ENCODE measurements at regions not wholly inside any gene's neighbourhood (a gene's known extent, or its start where the extent isn't known, plus 50 kb on each side); places are given as distances from the start of the nearest gene placed in this dataset.

DNA sequence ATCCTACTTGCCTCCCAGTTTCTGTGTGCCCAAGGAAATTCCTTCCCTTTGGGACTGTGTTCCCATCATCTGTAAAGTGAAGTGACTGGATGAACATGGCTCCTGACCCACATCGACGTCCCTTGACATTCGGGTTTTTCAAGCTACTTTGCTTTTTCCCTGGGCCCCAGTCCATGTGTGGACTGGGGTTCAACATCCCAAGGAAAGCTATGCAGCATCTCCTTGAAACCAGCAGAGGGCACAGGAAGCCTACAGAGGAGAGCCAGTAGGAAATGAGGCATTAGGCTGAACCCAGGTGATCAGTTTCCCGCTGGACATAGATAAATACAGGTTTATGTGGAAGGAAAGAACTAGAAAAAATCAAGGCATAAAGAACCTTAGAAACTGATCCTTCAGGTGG is 145.1 kb upstream of the ARHGEF9 start:
- TF ChIP-seq POLR2AphosphoS5 (IDR thresholded peaks at IDR 0.05; ENCODE audit: low read depth) (no peak), EZH2 (IDR thresholded peaks at IDR 0.05; ENCODE audit: low read depth, unreplicated experiment) (no peak), EZH2phosphoT487 (IDR thresholded peaks at IDR 0.05; ENCODE audit: unreplicated experiment) (no peak), JUNB (IDR thresholded peaks at IDR 0.05; ENCODE audit: unreplicated experiment) (no peak), CREB1 (CRISPR knock-in tag; IDR thresholded peaks at IDR 0.05; ENCODE audit: low read depth) (no peak), ZNF331 (CRISPR knock-in tag; IDR thresholded peaks at IDR 0.05; ENCODE audit: low read depth) (no peak)
- TF ChIP-seq, protein P1, sequence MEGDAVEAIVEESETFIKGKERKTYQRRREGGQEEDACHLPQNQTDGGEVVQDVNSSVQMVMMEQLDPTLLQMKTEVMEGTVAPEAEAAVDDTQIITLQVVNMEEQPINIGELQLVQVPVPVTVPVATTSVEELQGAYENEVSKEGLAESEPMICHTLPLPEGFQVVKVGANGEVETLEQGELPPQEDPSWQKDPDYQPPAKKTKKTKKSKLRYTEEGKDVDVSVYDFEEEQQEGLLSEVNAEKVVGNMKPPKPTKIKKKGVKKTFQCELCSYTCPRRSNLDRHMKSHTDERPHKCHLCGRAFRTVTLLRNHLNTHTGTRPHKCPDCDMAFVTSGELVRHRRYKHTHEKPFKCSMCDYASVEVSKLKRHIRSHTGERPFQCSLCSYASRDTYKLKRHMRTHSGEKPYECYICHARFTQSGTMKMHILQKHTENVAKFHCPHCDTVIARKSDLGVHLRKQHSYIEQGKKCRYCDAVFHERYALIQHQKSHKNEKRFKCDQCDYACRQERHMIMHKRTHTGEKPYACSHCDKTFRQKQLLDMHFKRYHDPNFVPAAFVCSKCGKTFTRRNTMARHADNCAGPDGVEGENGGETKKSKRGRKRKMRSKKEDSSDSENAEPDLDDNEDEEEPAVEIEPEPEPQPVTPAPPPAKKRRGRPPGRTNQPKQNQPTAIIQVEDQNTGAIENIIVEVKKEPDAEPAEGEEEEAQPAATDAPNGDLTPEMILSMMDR (conservative IDR thresholded peaks at IDR 0.05; ENCODE audit: low read depth in 2 of 2): peak; percentile 61 to 78
- TF ChIP-seq, protein P2, sequence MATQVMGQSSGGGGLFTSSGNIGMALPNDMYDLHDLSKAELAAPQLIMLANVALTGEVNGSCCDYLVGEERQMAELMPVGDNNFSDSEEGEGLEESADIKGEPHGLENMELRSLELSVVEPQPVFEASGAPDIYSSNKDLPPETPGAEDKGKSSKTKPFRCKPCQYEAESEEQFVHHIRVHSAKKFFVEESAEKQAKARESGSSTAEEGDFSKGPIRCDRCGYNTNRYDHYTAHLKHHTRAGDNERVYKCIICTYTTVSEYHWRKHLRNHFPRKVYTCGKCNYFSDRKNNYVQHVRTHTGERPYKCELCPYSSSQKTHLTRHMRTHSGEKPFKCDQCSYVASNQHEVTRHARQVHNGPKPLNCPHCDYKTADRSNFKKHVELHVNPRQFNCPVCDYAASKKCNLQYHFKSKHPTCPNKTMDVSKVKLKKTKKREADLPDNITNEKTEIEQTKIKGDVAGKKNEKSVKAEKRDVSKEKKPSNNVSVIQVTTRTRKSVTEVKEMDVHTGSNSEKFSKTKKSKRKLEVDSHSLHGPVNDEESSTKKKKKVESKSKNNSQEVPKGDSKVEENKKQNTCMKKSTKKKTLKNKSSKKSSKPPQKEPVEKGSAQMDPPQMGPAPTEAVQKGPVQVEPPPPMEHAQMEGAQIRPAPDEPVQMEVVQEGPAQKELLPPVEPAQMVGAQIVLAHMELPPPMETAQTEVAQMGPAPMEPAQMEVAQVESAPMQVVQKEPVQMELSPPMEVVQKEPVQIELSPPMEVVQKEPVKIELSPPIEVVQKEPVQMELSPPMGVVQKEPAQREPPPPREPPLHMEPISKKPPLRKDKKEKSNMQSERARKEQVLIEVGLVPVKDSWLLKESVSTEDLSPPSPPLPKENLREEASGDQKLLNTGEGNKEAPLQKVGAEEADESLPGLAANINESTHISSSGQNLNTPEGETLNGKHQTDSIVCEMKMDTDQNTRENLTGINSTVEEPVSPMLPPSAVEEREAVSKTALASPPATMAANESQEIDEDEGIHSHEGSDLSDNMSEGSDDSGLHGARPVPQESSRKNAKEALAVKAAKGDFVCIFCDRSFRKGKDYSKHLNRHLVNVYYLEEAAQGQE (IDR thresholded peaks at IDR 0.05; ENCODE audit: unreplicated experiment): no peak
- TF ChIP-seq, protein P3, sequence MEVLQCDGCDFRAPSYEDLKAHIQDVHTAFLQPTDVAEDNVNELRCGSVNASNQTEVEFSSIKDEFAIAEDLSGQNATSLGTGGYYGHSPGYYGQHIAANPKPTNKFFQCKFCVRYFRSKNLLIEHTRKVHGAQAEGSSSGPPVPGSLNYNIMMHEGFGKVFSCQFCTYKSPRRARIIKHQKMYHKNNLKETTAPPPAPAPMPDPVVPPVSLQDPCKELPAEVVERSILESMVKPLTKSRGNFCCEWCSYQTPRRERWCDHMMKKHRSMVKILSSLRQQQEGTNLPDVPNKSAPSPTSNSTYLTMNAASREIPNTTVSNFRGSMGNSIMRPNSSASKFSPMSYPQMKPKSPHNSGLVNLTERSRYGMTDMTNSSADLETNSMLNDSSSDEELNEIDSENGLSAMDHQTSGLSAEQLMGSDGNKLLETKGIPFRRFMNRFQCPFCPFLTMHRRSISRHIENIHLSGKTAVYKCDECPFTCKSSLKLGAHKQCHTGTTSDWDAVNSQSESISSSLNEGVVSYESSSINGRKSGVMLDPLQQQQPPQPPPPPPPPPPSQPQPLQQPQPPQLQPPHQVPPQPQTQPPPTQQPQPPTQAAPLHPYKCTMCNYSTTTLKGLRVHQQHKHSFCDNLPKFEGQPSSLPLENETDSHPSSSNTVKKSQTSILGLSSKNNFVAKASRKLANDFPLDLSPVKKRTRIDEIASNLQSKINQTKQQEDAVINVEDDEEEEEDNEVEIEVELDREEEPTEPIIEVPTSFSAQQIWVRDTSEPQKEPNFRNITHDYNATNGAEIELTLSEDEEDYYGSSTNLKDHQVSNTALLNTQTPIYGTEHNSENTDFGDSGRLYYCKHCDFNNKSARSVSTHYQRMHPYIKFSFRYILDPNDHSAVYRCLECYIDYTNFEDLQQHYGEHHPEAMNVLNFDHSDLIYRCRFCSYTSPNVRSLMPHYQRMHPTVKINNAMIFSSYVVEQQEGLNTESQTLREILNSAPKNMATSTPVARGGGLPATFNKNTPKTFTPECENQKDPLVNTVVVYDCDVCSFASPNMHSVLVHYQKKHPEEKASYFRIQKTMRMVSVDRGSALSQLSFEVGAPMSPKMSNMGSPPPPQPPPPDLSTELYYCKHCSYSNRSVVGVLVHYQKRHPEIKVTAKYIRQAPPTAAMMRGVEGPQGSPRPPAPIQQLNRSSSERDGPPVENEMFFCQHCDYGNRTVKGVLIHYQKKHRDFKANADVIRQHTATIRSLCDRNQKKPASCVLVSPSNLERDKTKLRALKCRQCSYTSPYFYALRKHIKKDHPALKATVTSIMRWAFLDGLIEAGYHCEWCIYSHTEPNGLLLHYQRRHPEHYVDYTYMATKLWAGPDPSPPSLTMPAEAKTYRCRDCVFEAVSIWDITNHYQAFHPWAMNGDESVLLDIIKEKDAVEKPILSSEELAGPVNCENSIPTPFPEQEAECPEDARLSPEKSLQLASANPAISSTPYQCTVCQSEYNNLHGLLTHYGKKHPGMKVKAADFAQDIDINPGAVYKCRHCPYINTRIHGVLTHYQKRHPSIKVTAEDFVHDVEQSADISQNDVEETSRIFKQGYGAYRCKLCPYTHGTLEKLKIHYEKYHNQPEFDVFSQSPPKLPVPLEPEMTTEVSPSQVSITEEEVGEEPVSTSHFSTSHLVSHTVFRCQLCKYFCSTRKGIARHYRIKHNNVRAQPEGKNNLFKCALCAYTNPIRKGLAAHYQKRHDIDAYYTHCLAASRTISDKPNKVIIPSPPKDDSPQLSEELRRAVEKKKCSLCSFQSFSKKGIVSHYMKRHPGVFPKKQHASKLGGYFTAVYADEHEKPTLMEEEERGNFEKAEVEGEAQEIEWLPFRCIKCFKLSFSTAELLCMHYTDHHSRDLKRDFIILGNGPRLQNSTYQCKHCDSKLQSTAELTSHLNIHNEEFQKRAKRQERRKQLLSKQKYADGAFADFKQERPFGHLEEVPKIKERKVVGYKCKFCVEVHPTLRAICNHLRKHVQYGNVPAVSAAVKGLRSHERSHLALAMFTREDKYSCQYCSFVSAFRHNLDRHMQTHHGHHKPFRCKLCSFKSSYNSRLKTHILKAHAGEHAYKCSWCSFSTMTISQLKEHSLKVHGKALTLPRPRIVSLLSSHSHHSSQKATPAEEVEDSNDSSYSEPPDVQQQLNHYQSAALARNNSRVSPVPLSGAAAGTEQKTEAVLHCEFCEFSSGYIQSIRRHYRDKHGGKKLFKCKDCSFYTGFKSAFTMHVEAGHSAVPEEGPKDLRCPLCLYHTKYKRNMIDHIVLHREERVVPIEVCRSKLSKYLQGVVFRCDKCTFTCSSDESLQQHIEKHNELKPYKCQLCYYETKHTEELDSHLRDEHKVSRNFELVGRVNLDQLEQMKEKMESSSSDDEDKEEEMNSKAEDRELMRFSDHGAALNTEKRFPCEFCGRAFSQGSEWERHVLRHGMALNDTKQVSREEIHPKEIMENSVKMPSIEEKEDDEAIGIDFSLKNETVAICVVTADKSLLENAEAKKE (CRISPR knock-in tag; IDR thresholded peaks at IDR 0.05): no peak
- TF ChIP-seq, protein P4, sequence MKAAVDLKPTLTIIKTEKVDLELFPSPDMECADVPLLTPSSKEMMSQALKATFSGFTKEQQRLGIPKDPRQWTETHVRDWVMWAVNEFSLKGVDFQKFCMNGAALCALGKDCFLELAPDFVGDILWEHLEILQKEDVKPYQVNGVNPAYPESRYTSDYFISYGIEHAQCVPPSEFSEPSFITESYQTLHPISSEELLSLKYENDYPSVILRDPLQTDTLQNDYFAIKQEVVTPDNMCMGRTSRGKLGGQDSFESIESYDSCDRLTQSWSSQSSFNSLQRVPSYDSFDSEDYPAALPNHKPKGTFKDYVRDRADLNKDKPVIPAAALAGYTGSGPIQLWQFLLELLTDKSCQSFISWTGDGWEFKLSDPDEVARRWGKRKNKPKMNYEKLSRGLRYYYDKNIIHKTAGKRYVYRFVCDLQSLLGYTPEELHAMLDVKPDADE (IDR thresholded peaks at IDR 0.05): no peak
